Caco-2 (cell line): ENCODE measurements at regions not wholly inside any gene's neighbourhood (a gene's known extent, or its start where the extent isn't known, plus 50 kb on each side); places are given as distances from the start of the nearest gene placed in this dataset.

ENCODE experiments used
- BruUV-seq: library from RNA; stranded (reverse); fragments of 400-500 nt; replicated peaks from 2 replicates; lab custom pipeline; 2021; lab: Mats Ljungman, UMichigan
- CTCF ChIA-PET: fragments of 300-600 bp; sonication (Branson Sonifier 250); formaldehyde crosslinking; loops from one replicate; lab custom pipeline; 2022; ENCODE audit warnings: antibody characterized with exemption; lab: Charles Lee
- POLR2A ChIA-PET: fragments of 300-600 bp; sonication (Branson Sonifier 250); formaldehyde crosslinking; loops from one replicate; lab custom pipeline; 2022; ENCODE audit warnings: antibody characterized with exemption; lab: Charles Lee
- DNase-seq, 2 experiments: peaks; one replicate each; pipeline versions ENCODE4 v3.0.0 to v3.0.0-alpha.2; 2020 to 2022
- H3K27me3 ChIP-seq: replicated peaks from 2 replicates; pipeline ENCODE4 v1.6.0; 2011; ENCODE audit warnings: low read length; ENCODE audit not compliant: control insufficient read depth, insufficient read depth
- H3K36me3 ChIP-seq: 2 replicates; pipeline ENCODE4 v1.5.1; 2011; ENCODE audit warnings: low read length; ENCODE audit not compliant: control insufficient read depth, insufficient read depth
- H3K4me1 ChIP-seq: fragments of 250-450 bp; sonication (Bioruptor Pico); 2 replicates; pipeline ENCODE4 v1.5.1; 2020; ENCODE audit warnings: mild to moderate bottlenecking
- H3K4me3 ChIP-seq: 2 replicates; pipeline ENCODE4 v1.5.1; 2011; ENCODE audit warnings: low read depth, mild to moderate bottlenecking, control low read depth, low read length
- H3K9me3 ChIP-seq: fragments of 250-450 bp; sonication (Bioruptor Pico); 2 replicates; pipeline ENCODE4 v1.5.1; 2020; ENCODE audit warnings: mild to moderate bottlenecking, moderate library complexity
- H3K27ac Mint-ChIP-seq: one replicate; pipeline ENCODE4 v1.8.0; 2022; ENCODE audit warnings: mixed read lengths; ENCODE audit not compliant: unreplicated experiment
- H3K27me3 Mint-ChIP-seq: one replicate; pipeline ENCODE4 v1.8.0; 2022; ENCODE audit warnings: mixed read lengths; ENCODE audit not compliant: insufficient read depth, unreplicated experiment
- H3K36me3 Mint-ChIP-seq: one replicate; pipeline ENCODE4 v1.8.0; 2022; ENCODE audit warnings: mild to moderate bottlenecking, mixed read lengths; ENCODE audit not compliant: insufficient read depth, unreplicated experiment
- H3K4me1 Mint-ChIP-seq: one replicate; pipeline ENCODE4 v1.8.0; 2022; ENCODE audit warnings: low read depth, mixed read lengths; ENCODE audit not compliant: unreplicated experiment
- H3K4me3 Mint-ChIP-seq: one replicate; pipeline ENCODE4 v1.8.0; 2022; ENCODE audit warnings: mild to moderate bottlenecking, moderate library complexity, mixed read lengths; ENCODE audit not compliant: unreplicated experiment
- H3K9me3 Mint-ChIP-seq: one replicate; pipeline ENCODE4 v1.8.0; 2022; ENCODE audit warnings: mixed read lengths; ENCODE audit not compliant: unreplicated experiment
- intact Hi-C: fragments of 100-400 bp; cut with micrococcal nuclease; formaldehyde crosslinking; loops from one replicate; pipeline ENCODE4 v1.10.0; 2022; ENCODE audit not compliant: unreplicated experiment
- TF ChIP-seq, protein P1 (sequence below), 2 experiments: fragments of 200-600 bp in 1 of 2; IDR thresholded peaks; 1 replicate in 1 of 2; 2 replicates in 1 of 2; pipeline versions ENCODE4 v1.5.1 to v1.8.0; 2011 to 2022; ENCODE audit warnings: antibody characterized with exemption in 1 of 2, control low read depth in 1 of 2, inconsistent platforms in 1 of 2, low read depth in 1 of 2, low read length in 1 of 2, mild to moderate bottlenecking in 1 of 2, moderate library complexity in 1 of 2; ENCODE audit not compliant: insufficient read depth in 1 of 2, severe bottlenecking in 1 of 2, unreplicated experiment in 1 of 2

DNA sequence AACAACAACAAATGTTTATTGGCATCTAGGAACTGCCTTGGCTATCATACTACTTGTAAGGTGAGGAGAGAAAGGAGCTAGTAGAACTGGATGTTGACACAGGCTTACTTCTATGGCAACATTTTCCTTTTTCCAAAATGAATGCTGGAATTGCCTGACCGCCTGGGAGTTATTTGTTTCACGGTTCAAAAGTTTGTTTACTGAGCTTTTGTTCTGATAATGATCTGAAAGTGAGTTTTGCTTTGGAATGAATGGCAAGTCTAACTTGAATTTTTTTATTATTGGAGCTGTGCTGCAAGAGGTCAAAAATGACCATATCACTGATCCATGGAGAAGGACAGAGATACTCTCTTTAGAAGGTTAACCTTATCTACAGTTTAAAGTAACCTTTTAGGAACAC, 183.5 kb upstream of the CAND1 start:
- Mint-ChIP-seq H3K4me3 (no peak overlapping the region), H3K9me3 (no peaks in the 10 kb centered on the region), H3K36me3 (no peaks in the 10 kb centered on the region), H3K27me3 (peaks cover 7% of the 10 kb centered on the region), H3K27ac (no peak overlapping the region), H3K4me1 (no peaks in the 10 kb centered on the region)
- BruUV-seq, result no TSS peak
- intact Hi-C loops, result no loop called here
- TF ChIP-seq, protein P1, sequence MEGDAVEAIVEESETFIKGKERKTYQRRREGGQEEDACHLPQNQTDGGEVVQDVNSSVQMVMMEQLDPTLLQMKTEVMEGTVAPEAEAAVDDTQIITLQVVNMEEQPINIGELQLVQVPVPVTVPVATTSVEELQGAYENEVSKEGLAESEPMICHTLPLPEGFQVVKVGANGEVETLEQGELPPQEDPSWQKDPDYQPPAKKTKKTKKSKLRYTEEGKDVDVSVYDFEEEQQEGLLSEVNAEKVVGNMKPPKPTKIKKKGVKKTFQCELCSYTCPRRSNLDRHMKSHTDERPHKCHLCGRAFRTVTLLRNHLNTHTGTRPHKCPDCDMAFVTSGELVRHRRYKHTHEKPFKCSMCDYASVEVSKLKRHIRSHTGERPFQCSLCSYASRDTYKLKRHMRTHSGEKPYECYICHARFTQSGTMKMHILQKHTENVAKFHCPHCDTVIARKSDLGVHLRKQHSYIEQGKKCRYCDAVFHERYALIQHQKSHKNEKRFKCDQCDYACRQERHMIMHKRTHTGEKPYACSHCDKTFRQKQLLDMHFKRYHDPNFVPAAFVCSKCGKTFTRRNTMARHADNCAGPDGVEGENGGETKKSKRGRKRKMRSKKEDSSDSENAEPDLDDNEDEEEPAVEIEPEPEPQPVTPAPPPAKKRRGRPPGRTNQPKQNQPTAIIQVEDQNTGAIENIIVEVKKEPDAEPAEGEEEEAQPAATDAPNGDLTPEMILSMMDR (IDR thresholded peaks at IDR 0.05; ENCODE audit: insufficient read depth in 1 of 2, low read depth in 1 of 2, low read length in 1 of 2, severe bottlenecking in 1 of 2, unreplicated experiment in 1 of 2), result no peak
- H3K4me1 ChIP-seq, result peaks cover 7% of the 10 kb centered on the region; the same call in 1 of the 2 replicates
- DNase-seq, result no peak
- no peaks in the 10 kb centered on the region for H3K36me3 ChIP-seq
- no peak overlapping the region for H3K4me3 ChIP-seq
- CTCF ChIA-PET, result no interaction called here
- POLR2A ChIA-PET, result no interaction called here
- H3K9me3 ChIP-seq, result no peaks in the 10 kb centered on the region
- no peaks in the 10 kb centered on the region for H3K27me3 ChIP-seq

DNA sequence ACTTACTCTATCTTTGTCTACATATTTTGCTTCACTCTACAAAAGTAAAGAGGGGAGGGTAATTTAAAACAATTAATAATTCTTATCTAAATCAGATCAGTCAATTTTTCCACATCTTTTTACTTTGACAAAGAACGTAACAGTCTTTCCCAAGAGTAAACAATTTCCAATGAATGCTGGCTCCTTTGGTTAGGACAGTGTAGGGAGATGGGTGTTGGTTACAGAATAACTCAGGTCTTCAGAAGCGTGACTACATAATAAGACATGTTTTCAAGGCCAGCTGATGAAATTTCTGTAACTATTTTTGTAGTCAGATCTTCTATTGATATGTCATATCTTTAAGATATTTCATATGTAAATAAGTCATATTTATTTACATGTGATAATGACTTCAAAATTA, 183.0 kb upstream of the CAND1 start:
- no peak for DNase-seq
- Mint-ChIP-seq H3K4me3 (no peak overlapping the region), H3K27ac (no peak overlapping the region), H3K27me3 (peaks cover 7% of the 10 kb centered on the region), H3K4me1 (no peaks in the 10 kb centered on the region), H3K36me3 (no peaks in the 10 kb centered on the region), H3K9me3 (no peaks in the 10 kb centered on the region)
- H3K4me1 ChIP-seq, result peaks cover 7% of the 10 kb centered on the region; the same call in 1 of the 2 replicates
- no TSS peak for BruUV-seq
- POLR2A ChIA-PET, result no interaction called here
- CTCF ChIA-PET, result no interaction called here
- TF ChIP-seq, protein P1 (IDR thresholded peaks at IDR 0.05; ENCODE audit: insufficient read depth in 1 of 2, low read depth in 1 of 2, low read length in 1 of 2, severe bottlenecking in 1 of 2, unreplicated experiment in 1 of 2), result no peak
- H3K36me3 ChIP-seq, result no peaks in the 10 kb centered on the region
- no peaks in the 10 kb centered on the region for H3K9me3 ChIP-seq
- H3K4me3 ChIP-seq, result no peak overlapping the region
- intact Hi-C loops, result no loop called here
- H3K27me3 ChIP-seq, result no peaks in the 10 kb centered on the region

DNA sequence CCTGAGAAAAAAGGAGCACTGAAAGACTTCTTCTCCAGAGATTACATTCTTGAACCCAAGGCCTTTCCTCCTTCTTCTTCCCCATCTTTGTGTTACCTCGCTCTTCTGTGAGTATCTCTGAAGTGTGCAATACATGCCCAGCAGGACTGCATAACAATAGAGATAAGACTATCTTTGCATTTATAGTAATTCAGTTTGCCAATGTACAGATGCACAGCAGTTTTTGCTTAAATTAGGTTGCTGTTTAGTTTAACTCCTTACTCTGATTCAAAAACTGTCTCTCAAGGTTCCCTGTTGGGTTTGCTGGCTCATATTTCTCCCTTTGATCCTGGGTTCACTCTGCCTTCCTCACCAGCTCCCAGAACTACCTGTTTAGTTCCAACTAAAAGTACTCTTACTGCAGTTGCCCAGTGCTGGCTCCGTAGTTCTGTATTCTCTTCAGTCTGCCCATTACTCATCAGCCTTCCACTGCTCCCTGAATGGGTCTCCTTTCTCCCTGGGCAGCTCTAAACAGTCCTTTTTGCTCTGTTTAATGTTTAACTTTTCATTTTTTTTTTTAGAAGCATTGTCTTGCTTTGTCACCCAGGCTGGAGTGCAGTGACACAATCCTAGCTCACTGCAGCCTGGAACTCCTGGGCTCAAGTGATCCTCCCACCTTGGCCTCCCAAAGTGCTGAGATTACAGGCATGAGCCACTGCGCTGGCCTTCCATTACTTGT, 180.6 kb upstream of the CAND1 start:
- CTCF ChIA-PET, result no interaction called here
- Mint-ChIP-seq H3K27me3 (peaks cover 7% of the 10 kb centered on the region), H3K36me3 (no peaks in the 10 kb centered on the region), H3K4me3 (no peak overlapping the region), H3K9me3 (no peaks in the 10 kb centered on the region), H3K27ac (no peak overlapping the region), H3K4me1 (no peaks in the 10 kb centered on the region)
- Histone ChIP-seq H3K27me3 (no peaks in the 10 kb centered on the region), H3K9me3 (no peaks in the 10 kb centered on the region), H3K36me3 (no peaks in the 10 kb centered on the region), H3K4me1 (peaks cover 7% of the 10 kb centered on the region; the same call in 1 of the 2 replicates), H3K4me3 (no peak overlapping the region)
- POLR2A ChIA-PET, result no interaction called here
- intact Hi-C loops, result no loop called here
- DNase-seq, result no peak
- TF ChIP-seq, protein P1 (IDR thresholded peaks at IDR 0.05; ENCODE audit: insufficient read depth in 1 of 2, low read depth in 1 of 2, low read length in 1 of 2, severe bottlenecking in 1 of 2, unreplicated experiment in 1 of 2), result no peak
- no TSS peak for BruUV-seq
